ENCODE measurements at regions not wholly inside any gene's neighbourhood (a gene's known extent, or its start where the extent isn't known, plus 50 kb on each side); places are given as distances from the start of the nearest gene placed in this dataset.

GRCh38 chr2:196489371-196489770 is 150.1 kb upstream of the CCDC150 start:
- Histone ChIP-seq H3K79me2 (ENCODE audit: insufficient read depth, low read length) (no peaks in the 10 kb centered on the region), H3K36me3 (ENCODE audit: control insufficient read depth in 1 of 2, insufficient read depth in 2 of 2, low read length in 2 of 2) (no peaks in the 10 kb centered on the region), H3K4me1 (ENCODE audit: control insufficient read depth in 1 of 2, insufficient read depth in 2 of 2, low read length in 2 of 2) (no peaks in the 10 kb centered on the region), H2AFZ (ENCODE audit: low read depth, low read length, poor library complexity, severe bottlenecking) (no peak overlapping the region), H3K27ac (ENCODE audit: low read depth, low read length) (no peak overlapping the region), H3K9me3 (ENCODE audit: control insufficient read depth in 1 of 2, insufficient read depth in 1 of 2, low read depth in 1 of 2, low read length in 2 of 2) (no peaks in the 10 kb centered on the region), H3K27me3 (ENCODE audit: insufficient read depth, low read length) (no peaks in the 10 kb centered on the region), H3K9ac (ENCODE audit: low read length) (no peak overlapping the region), H3K9me2 (ENCODE audit: insufficient read depth) (no peaks in the 10 kb centered on the region), H3K4me2 (ENCODE audit: low read length) (no peak overlapping the region), H3K4me3 (replicated peaks in 1 of 2; ENCODE audit: low read depth in 1 of 2, low read length in 2 of 2) (no peak overlapping the region), H4K20me1 (ENCODE audit: insufficient read depth) (no peaks in the 10 kb centered on the region)
- ChIA-PET CTCF (no interaction called here), POLR2A (no interaction called here), RAD21 (ENCODE audit: low non-redundant PET in 1 of 2, low total read pairs in 2 of 2, uncharacterized antibody in 2 of 2, unreplicated experiment in 2 of 2) (no interaction called here)
- TF ChIP-seq RAD21 (IDR thresholded peaks at IDR 0.05; ENCODE audit: low read depth) = no peak
- no peak for DNase-seq (ENCODE audit: low read depth, low spot score)
- BruUV-seq (replicated peaks) = no TSS peak
- intact Hi-C loops (cut with micrococcal nuclease) = no loop called here
- no peak for ATAC-seq

GRCh38 chr2:196492946-196493345 is 146.6 kb upstream of the CCDC150 start:
- H2AFZ ChIP-seq (ENCODE audit: low read depth, low read length, poor library complexity, severe bottlenecking) = no peak overlapping the region
- no peak overlapping the region for H3K27ac ChIP-seq (ENCODE audit: low read depth, low read length)
- ChIA-PET RAD21 (ENCODE audit: low non-redundant PET in 1 of 2, low total read pairs in 2 of 2, uncharacterized antibody in 2 of 2, unreplicated experiment in 2 of 2) (no interaction called here), POLR2A (no interaction called here), CTCF (no interaction called here)
- H3K79me2 ChIP-seq (ENCODE audit: insufficient read depth, low read length) = no peaks in the 10 kb centered on the region
- H3K4me2 ChIP-seq (ENCODE audit: low read length) = no peak overlapping the region
- H4K20me1 ChIP-seq (ENCODE audit: insufficient read depth) = no peaks in the 10 kb centered on the region
- DNase-seq (ENCODE audit: low read depth, low spot score) (no peak), ATAC-seq (no peak)
- no peaks in the 10 kb centered on the region for H3K27me3 ChIP-seq (ENCODE audit: insufficient read depth, low read length)
- H3K9me2 ChIP-seq (ENCODE audit: insufficient read depth) = no peaks in the 10 kb centered on the region
- TF ChIP-seq ATF3 (IDR thresholded peaks at IDR 0.05) (no peak), EZH2 (IDR thresholded peaks at IDR 0.05) (no peak), CEBPB (IDR thresholded peaks at IDR 0.05; ENCODE audit: low read depth) (no peak), POLR2AphosphoS5 (IDR thresholded peaks at IDR 0.05; ENCODE audit: low read depth, low read length) (no peak), RAD21 (IDR thresholded peaks at IDR 0.05; ENCODE audit: low read depth) (no peak), ZBTB33 (IDR thresholded peaks at IDR 0.05; ENCODE audit: extremely low read depth, insufficient replicate concordance, low read length) (no peak)
- TF ChIP-seq, protein P1, sequence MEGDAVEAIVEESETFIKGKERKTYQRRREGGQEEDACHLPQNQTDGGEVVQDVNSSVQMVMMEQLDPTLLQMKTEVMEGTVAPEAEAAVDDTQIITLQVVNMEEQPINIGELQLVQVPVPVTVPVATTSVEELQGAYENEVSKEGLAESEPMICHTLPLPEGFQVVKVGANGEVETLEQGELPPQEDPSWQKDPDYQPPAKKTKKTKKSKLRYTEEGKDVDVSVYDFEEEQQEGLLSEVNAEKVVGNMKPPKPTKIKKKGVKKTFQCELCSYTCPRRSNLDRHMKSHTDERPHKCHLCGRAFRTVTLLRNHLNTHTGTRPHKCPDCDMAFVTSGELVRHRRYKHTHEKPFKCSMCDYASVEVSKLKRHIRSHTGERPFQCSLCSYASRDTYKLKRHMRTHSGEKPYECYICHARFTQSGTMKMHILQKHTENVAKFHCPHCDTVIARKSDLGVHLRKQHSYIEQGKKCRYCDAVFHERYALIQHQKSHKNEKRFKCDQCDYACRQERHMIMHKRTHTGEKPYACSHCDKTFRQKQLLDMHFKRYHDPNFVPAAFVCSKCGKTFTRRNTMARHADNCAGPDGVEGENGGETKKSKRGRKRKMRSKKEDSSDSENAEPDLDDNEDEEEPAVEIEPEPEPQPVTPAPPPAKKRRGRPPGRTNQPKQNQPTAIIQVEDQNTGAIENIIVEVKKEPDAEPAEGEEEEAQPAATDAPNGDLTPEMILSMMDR (IDR thresholded peaks at IDR 0.05 in 2 of 3, conservative IDR thresholded peaks at IDR 0.05 in 1 of 3; ENCODE audit: borderline replicate concordance in 1 of 3, insufficient read depth in 1 of 3, low read depth in 2 of 3, low read length in 2 of 3) = no peak
- H3K9me3 ChIP-seq (ENCODE audit: control insufficient read depth in 1 of 2, insufficient read depth in 1 of 2, low read depth in 1 of 2, low read length in 2 of 2) = no peaks in the 10 kb centered on the region
- no peak overlapping the region for H3K4me3 ChIP-seq (replicated peaks in 1 of 2; ENCODE audit: low read depth in 1 of 2, low read length in 2 of 2)
- H3K4me1 ChIP-seq (ENCODE audit: control insufficient read depth in 1 of 2, insufficient read depth in 2 of 2, low read length in 2 of 2) = no peaks in the 10 kb centered on the region
- BruUV-seq (replicated peaks) = no TSS peak
- no peak overlapping the region for H3K9ac ChIP-seq (ENCODE audit: low read length)
- H3K36me3 ChIP-seq (ENCODE audit: control insufficient read depth in 1 of 2, insufficient read depth in 2 of 2, low read length in 2 of 2) = no peaks in the 10 kb centered on the region
- intact Hi-C loops (cut with micrococcal nuclease) = no loop called here

Measured in HCT116 (cell line).